Spleen (tissue), 7 donors: ENCODE measurements at regions not wholly inside any gene's neighbourhood (a gene's known extent, or its start where the extent isn't known, plus 50 kb on each side); places are given as distances from the start of the nearest gene placed in this dataset.

ENCODE experiments used
- POLR2A ChIP-seq, 3 donors: fragments of 450-650 bp; IDR thresholded peaks; one replicate each; pipeline ENCODE4 v1.5.1; 2017; ENCODE audit warnings: antibody characterized with exemption in 3 of 3, mild to moderate bottlenecking in 1 of 3
- POLR2AphosphoS5 ChIP-seq, 3 donors: sonication (generic); formaldehyde crosslinking; IDR thresholded peaks; one replicate each; pipeline ENCODE4 v1.5.1; 2017; ENCODE audit warnings: antibody characterized with exemption in 3 of 3
- TF ChIP-seq, protein P1 (sequence below), 11 experiments: fragments of 200-600 bp in 7 of 11; fragments of 450-650 bp in 4 of 11; sonication (generic) in 4 of 11; IDR thresholded peaks in 8 of 11; conservative IDR thresholded peaks in 3 of 11; 1 replicate in 7 of 11; 2 replicates in 4 of 11; pipeline versions ENCODE4 v1.4.0 to v1.8.0; 2016 to 2021; ENCODE audit warnings: antibody characterized with exemption in 11 of 11, inconsistent platforms in 4 of 11, mild to moderate bottlenecking in 1 of 11
- donor health status: DM: no; HTN: no; CAD: no; lungs with moderate emphysema.
- donor health status: DM: no; HTN: no; CAD: no.
- donor health status: DM: no; HTN: no; CAD: no.

DNA sequence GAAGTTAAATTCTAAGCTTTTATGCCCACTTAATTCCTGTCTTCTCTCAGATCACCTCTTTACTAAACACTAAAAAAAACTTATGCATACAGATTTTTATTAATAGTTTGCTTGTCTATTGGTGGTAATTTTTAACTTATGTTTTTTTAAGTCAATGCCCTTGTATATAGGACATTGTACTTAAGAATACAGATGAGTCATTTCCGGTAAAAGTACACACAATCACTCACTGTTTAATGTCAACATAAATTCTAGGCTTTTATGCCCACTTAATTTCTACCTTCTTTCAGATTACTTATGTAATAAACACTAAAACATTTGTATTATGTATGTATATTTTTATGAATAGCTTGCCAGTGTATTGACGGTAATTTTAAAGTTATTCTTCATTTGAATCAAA is 872.8 kb upstream of the CDH9 start:
- TF ChIP-seq, protein P1, sequence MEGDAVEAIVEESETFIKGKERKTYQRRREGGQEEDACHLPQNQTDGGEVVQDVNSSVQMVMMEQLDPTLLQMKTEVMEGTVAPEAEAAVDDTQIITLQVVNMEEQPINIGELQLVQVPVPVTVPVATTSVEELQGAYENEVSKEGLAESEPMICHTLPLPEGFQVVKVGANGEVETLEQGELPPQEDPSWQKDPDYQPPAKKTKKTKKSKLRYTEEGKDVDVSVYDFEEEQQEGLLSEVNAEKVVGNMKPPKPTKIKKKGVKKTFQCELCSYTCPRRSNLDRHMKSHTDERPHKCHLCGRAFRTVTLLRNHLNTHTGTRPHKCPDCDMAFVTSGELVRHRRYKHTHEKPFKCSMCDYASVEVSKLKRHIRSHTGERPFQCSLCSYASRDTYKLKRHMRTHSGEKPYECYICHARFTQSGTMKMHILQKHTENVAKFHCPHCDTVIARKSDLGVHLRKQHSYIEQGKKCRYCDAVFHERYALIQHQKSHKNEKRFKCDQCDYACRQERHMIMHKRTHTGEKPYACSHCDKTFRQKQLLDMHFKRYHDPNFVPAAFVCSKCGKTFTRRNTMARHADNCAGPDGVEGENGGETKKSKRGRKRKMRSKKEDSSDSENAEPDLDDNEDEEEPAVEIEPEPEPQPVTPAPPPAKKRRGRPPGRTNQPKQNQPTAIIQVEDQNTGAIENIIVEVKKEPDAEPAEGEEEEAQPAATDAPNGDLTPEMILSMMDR (IDR thresholded peaks at IDR 0.05 in 8 of 11, conservative IDR thresholded peaks at IDR 0.05 in 3 of 11), result no peak
- TF ChIP-seq POLR2A (IDR thresholded peaks at IDR 0.05) (no peak), POLR2AphosphoS5 (IDR thresholded peaks at IDR 0.05) (no peak)
